H9 (cell line): ENCODE measurements at regions not wholly inside any gene's neighbourhood (a gene's known extent, or its start where the extent isn't known, plus 50 kb on each side); places are given as distances from the start of the nearest gene placed in this dataset.

Experiments used
- DNase-seq: peaks from one replicate; pipeline ENCODE4 v3.0.0-alpha.2; 2017
- H2AFZ ChIP-seq: one replicate; pipeline ENCODE4 v1.6.1; 2013; ENCODE audit warnings: mild to moderate bottlenecking, low read length, control low read depth, moderate library complexity
- H2AK5ac ChIP-seq: 2 replicates; pipeline ENCODE4 v1.6.1; 2013; ENCODE audit warnings: low read length, control low read depth, mixed read lengths; ENCODE audit not compliant: insufficient read length
- H2BK120ac ChIP-seq: one replicate; pipeline ENCODE4 v1.6.1; 2013; ENCODE audit warnings: low read depth, mild to moderate bottlenecking, low read length, control low read depth, inconsistent platforms; ENCODE audit not compliant: poor library complexity, severe bottlenecking
- H2BK12ac ChIP-seq: 2 replicates; pipeline ENCODE4 v1.6.1; 2013; ENCODE audit warnings: low read length, control low read depth, mixed read lengths, low read depth; ENCODE audit not compliant: insufficient read length
- H2BK15ac ChIP-seq: 2 replicates; pipeline ENCODE4 v1.6.1; 2013; ENCODE audit warnings: low read depth, low read length, control low read depth
- H2BK20ac ChIP-seq: one replicate; pipeline ENCODE4 v1.6.1; 2013; ENCODE audit warnings: low read depth, mild to moderate bottlenecking, low read length, control low read depth, inconsistent platforms; ENCODE audit not compliant: poor library complexity, severe bottlenecking
- H2BK5ac ChIP-seq: 2 replicates; pipeline ENCODE4 v1.6.1; 2013; ENCODE audit warnings: low read length, control low read depth, mixed read lengths; ENCODE audit not compliant: insufficient read length
- H3K14ac ChIP-seq: 2 replicates; pipeline ENCODE4 v1.6.1; 2013; ENCODE audit warnings: low read length, control low read depth; ENCODE audit not compliant: insufficient read depth
- H3K18ac ChIP-seq: 2 replicates; pipeline ENCODE4 v1.6.1; 2013; ENCODE audit warnings: low read depth, mild to moderate bottlenecking, mixed read lengths, low read length, control low read depth; ENCODE audit not compliant: insufficient read length
- H3K23ac ChIP-seq: 2 replicates; pipeline ENCODE4 v1.6.1; 2013; ENCODE audit warnings: low read length, control low read depth, mixed read lengths, low read depth; ENCODE audit not compliant: insufficient read length
- H3K23me2 ChIP-seq: 2 replicates; pipeline ENCODE4 v1.6.1; 2013; ENCODE audit warnings: low read depth, mild to moderate bottlenecking, mixed read lengths, low read length, control low read depth; ENCODE audit not compliant: insufficient read length, poor library complexity, severe bottlenecking
- H3K27ac ChIP-seq: 2 replicates; pipeline ENCODE4 v1.5.1; 2013; ENCODE audit warnings: low read length, control low read depth, mixed read lengths, low read depth; ENCODE audit not compliant: insufficient read length
- H3K27me3 ChIP-seq: 2 replicates; pipeline ENCODE4 v1.6.1; 2013; ENCODE audit warnings: low read length, control low read depth, inconsistent platforms; ENCODE audit not compliant: insufficient read depth
- H3K4ac ChIP-seq: 2 replicates; pipeline ENCODE4 v1.6.1; 2013; ENCODE audit warnings: low read depth, mild to moderate bottlenecking, control low read depth, inconsistent platforms, low read length, moderate library complexity
- H3K4me1 ChIP-seq: 2 replicates; pipeline ENCODE4 v1.6.1; 2013; ENCODE audit warnings: low read length, control low read depth, inconsistent platforms; ENCODE audit not compliant: insufficient read depth
- H3K4me2 ChIP-seq: 2 replicates; pipeline ENCODE4 v1.6.1; 2013; ENCODE audit warnings: low read length, control low read depth, mixed read lengths; ENCODE audit not compliant: insufficient read length, insufficient read depth
- H3K56ac ChIP-seq: 2 replicates; pipeline ENCODE4 v1.6.1; 2013; ENCODE audit warnings: low read depth, mild to moderate bottlenecking, mixed read lengths, low read length, control low read depth; ENCODE audit not compliant: insufficient read length
- H3K79me1 ChIP-seq: 2 replicates; pipeline ENCODE4 v1.6.1; 2013; ENCODE audit warnings: low read depth, mild to moderate bottlenecking, moderate library complexity, low read length, control low read depth, inconsistent platforms; ENCODE audit not compliant: insufficient read depth, poor library complexity, severe bottlenecking
- H3K79me2 ChIP-seq: 2 replicates; pipeline ENCODE4 v1.6.1; 2013; ENCODE audit warnings: low read length, control low read depth, inconsistent platforms; ENCODE audit not compliant: insufficient read depth
- H3K9ac ChIP-seq: 2 replicates; pipeline ENCODE4 v1.6.1; 2013; ENCODE audit warnings: low read length, control low read depth, mixed read lengths; ENCODE audit not compliant: insufficient read length; ENCODE audit errors: extremely low read depth
- H3K9me3 ChIP-seq: one replicate; pipeline ENCODE4 v1.6.1; 2013; ENCODE audit warnings: low read depth, low read length, inconsistent platforms; ENCODE audit not compliant: control insufficient read depth
- H3T11ph ChIP-seq: one replicate; pipeline ENCODE4 v1.6.1; 2013; ENCODE audit warnings: mild to moderate bottlenecking, low read length, control low read depth, inconsistent platforms
- H4K20me1 ChIP-seq: one replicate; pipeline ENCODE4 v1.6.1; 2013; ENCODE audit not compliant: control insufficient read depth, insufficient read length, insufficient read depth
- H4K5ac ChIP-seq: 2 replicates; pipeline ENCODE4 v1.6.1; 2013; ENCODE audit warnings: low read depth, mild to moderate bottlenecking, mixed read lengths, low read length, control low read depth; ENCODE audit not compliant: insufficient read length
- H4K8ac ChIP-seq: replicated peaks from 2 replicates; pipeline ENCODE4 v1.6.1; 2013; ENCODE audit warnings: low read length, control low read depth, mixed read lengths, low read depth; ENCODE audit not compliant: insufficient read length
- H4K91ac ChIP-seq: 2 replicates; pipeline ENCODE4 v1.6.1; 2013; ENCODE audit warnings: low read depth, mild to moderate bottlenecking, moderate library complexity, mixed read lengths, low read length, control low read depth; ENCODE audit not compliant: insufficient read length
- H3K27ac Mint-ChIP-seq, 3 experiments: 2 replicates in 2 of 3; 3 replicates in 1 of 3; pipeline ENCODE4 v1.8.0; 2020 to 2021; ENCODE audit warnings: mixed read lengths in 3 of 3, mild to moderate bottlenecking in 1 of 3, moderate library complexity in 1 of 3
- H3K27me3 Mint-ChIP-seq: 2 replicates; pipeline ENCODE4 v1.8.0; 2021; ENCODE audit warnings: low read depth, mild to moderate bottlenecking, moderate library complexity, mixed read lengths
- H3K36me3 Mint-ChIP-seq, 3 experiments: 2 replicates in 2 of 3; 3 replicates in 1 of 3; pipeline ENCODE4 v1.8.0; 2020 to 2021; ENCODE audit warnings: low read depth in 3 of 3, mixed read lengths in 3 of 3; ENCODE audit not compliant: insufficient read depth in 1 of 3
- H3K4me1 Mint-ChIP-seq, 2 experiments: 2 replicates each; pipeline ENCODE4 v1.8.0; 2020; ENCODE audit warnings: mixed read lengths in 2 of 2
- H3K4me3 Mint-ChIP-seq, 2 experiments: 2 replicates in 1 of 2; 3 replicates in 1 of 2; pipeline ENCODE4 v1.8.0; 2020 to 2021; ENCODE audit warnings: mild to moderate bottlenecking in 2 of 2, mixed read lengths in 2 of 2, moderate library complexity in 1 of 2
- H3K9me3 Mint-ChIP-seq, 2 experiments: 2 replicates in 1 of 2; 3 replicates in 1 of 2; pipeline ENCODE4 v1.8.0; 2020; ENCODE audit warnings: mild to moderate bottlenecking in 2 of 2, mixed read lengths in 2 of 2, moderate library complexity in 1 of 2
- WGBS: extraction: QIAGEN DNeasy Blood & Tissue Kit; methylation state at CpG from one replicate; pipeline ENCODE4 v1.1.7; 2013; ENCODE audit warnings: missing lambda C conversion rate, low lambda C conversion rate, mixed read lengths; ENCODE audit not compliant: insufficient read length; ENCODE audit errors: extremely low coverage; 5-methylcytosine and 5-hydroxymethylcytosine counted together
- TF ChIP-seq, protein P1 (sequence below): fragments of 200-600 bp; sonication (generic); conservative IDR thresholded peaks from 3 replicates; pipeline ENCODE4 v1.8.0; 2021; ENCODE audit warnings: antibody characterized with exemption, mild to moderate bottlenecking

DNA sequence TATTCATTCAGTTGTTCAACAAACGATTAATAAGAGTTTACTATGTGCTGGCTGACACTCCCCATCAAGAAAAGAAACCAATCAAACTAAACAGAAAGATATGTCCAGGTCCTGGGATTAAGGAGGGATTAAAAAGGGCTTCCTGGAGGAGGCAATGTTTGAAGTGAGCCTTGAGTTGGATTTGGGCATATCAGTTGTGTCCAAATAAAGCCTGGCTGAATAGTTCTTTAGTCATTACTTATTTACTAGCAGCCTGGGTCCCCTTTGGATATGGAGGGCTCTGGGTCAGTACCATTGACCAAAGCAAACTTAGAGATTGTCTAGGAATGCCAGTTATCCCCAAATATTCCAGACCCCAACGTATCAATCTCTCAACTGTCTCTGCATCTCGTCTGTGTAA lies 117.7 kb downstream of the COPRS start:
- DNase-seq = no peak
- no peak overlapping the region for H3K9ac ChIP-seq
- no peak overlapping the region for H2BK12ac ChIP-seq
- no peaks in the 10 kb centered on the region for H3K27me3 ChIP-seq
- H3K14ac ChIP-seq = no peak overlapping the region
- H3K4ac ChIP-seq = no peak overlapping the region
- H2BK20ac ChIP-seq = no peak overlapping the region
- peaks cover 10 to 17% of the 10 kb centered on the region in 2 experiments for H3K4me1 Mint-ChIP-seq
- H3K79me2 ChIP-seq = no peaks in the 10 kb centered on the region
- no peak overlapping the region for H3T11ph ChIP-seq
- no peaks in the 10 kb centered on the region for H3K36me3 Mint-ChIP-seq
- H4K5ac ChIP-seq = no peak overlapping the region
- H3K27me3 Mint-ChIP-seq = no peaks in the 10 kb centered on the region; the same call in 1 of the 2 replicates
- no peaks in the 10 kb centered on the region for H3K9me3 ChIP-seq
- H2AFZ ChIP-seq = no peak overlapping the region
- no peak overlapping the region for H2AK5ac ChIP-seq
- no peak overlapping the region for H3K23ac ChIP-seq
- no peaks in the 10 kb centered on the region for H4K20me1 ChIP-seq
- no peaks in the 10 kb centered on the region; the same call in 1 of the 2 replicates for H3K4me1 ChIP-seq
- H2BK5ac ChIP-seq = no peak overlapping the region
- no peak overlapping the region for H3K27ac ChIP-seq
- H2BK120ac ChIP-seq = no peak overlapping the region
- TF ChIP-seq, protein P1, sequence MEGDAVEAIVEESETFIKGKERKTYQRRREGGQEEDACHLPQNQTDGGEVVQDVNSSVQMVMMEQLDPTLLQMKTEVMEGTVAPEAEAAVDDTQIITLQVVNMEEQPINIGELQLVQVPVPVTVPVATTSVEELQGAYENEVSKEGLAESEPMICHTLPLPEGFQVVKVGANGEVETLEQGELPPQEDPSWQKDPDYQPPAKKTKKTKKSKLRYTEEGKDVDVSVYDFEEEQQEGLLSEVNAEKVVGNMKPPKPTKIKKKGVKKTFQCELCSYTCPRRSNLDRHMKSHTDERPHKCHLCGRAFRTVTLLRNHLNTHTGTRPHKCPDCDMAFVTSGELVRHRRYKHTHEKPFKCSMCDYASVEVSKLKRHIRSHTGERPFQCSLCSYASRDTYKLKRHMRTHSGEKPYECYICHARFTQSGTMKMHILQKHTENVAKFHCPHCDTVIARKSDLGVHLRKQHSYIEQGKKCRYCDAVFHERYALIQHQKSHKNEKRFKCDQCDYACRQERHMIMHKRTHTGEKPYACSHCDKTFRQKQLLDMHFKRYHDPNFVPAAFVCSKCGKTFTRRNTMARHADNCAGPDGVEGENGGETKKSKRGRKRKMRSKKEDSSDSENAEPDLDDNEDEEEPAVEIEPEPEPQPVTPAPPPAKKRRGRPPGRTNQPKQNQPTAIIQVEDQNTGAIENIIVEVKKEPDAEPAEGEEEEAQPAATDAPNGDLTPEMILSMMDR = no peak
- H3K4me3 Mint-ChIP-seq = no peak overlapping the region
- H3K23me2 ChIP-seq = no peaks in the 10 kb centered on the region
- no peak overlapping the region for H3K18ac ChIP-seq
- no peak overlapping the region for H4K8ac ChIP-seq
- H3K4me2 ChIP-seq = no peak overlapping the region
- no peaks in the 10 kb centered on the region for H3K9me3 Mint-ChIP-seq
- no peak overlapping the region for H3K27ac Mint-ChIP-seq
- no peak overlapping the region for H4K91ac ChIP-seq
- H3K79me1 ChIP-seq = no peaks in the 10 kb centered on the region
- no peak overlapping the region for H3K56ac ChIP-seq
- H2BK15ac ChIP-seq = no peak overlapping the region
- WGBS = no CpG with 5 or more reads among the region's 3 CpGs
